NOMO-1 treated with dmso at 0.1 percent for 144 hours (cell line): ENCODE measurements at regions not wholly inside any gene's neighbourhood (a gene's known extent, or its start where the extent isn't known, plus 50 kb on each side); places are given as distances from the start of the nearest gene placed in this dataset.

Experiments used
- DNase-seq: peaks from one replicate; lab custom pipeline; 2025; ENCODE audit not compliant: unreplicated experiment; lab: John Stamatoyannopoulos, UW

GRCh38 chr6:44531442-44532015 is 144.0 kb downstream of the CDC5L start:
- no peak for DNase-seq

GRCh38 chr6:44533421-44533820 is 145.9 kb downstream of the CDC5L start:
- no peak for DNase-seq

GRCh38 chr6:44534291-44534690 is 146.8 kb downstream of the CDC5L start:
- no peak for DNase-seq

GRCh38 chr6:44535446-44535845 is 147.9 kb downstream of the CDC5L start:
- no peak for DNase-seq

- DNase-seq: no peak
These were observed 148.5 kb downstream of the CDC5L start for GRCh38 chr6:44535967-44536366.

- DNase-seq: no peak
These were observed 150.0 kb downstream of the CDC5L start for GRCh38 chr6:44537306-44538049.

GRCh38 chr6:44538131-44538806 is 150.8 kb downstream of the CDC5L start:
- no peak for DNase-seq

GRCh38 chr6:44538807-44539201 is 151.3 kb downstream of the CDC5L start:
- DNase-seq: no peak

GRCh38 chr6:44539701-44540355 is 152.3 kb downstream of the CDC5L start:
- DNase-seq: no peak

- no peak for DNase-seq
These were observed 153.4 kb downstream of the CDC5L start for GRCh38 chr6:44540881-44541280.

- DNase-seq: no peak
These were observed 155.1 kb downstream of the CDC5L start for GRCh38 chr6:44542401-44543116.

- no peak for DNase-seq
These were observed 156.2 kb downstream of the CDC5L start for GRCh38 chr6:44543664-44544063.

- no peak for DNase-seq
These were observed 157.7 kb downstream of the CDC5L start for GRCh38 chr6:44545224-44545623.

GRCh38 chr6:44548319-44548718 is 160.8 kb downstream of the CDC5L start:
- DNase-seq: no peak

GRCh38 chr6:44549516-44549915 is 162.0 kb downstream of the CDC5L start:
- DNase-seq: no peak

- no peak for DNase-seq
These were observed 166.7 kb downstream of the CDC5L start for GRCh38 chr6:44554194-44554593.

- no peak for DNase-seq
These were observed 167.4 kb downstream of the CDC5L start for GRCh38 chr6:44554861-44555260.

- DNase-seq: no peak
These were observed 168.5 kb downstream of the CDC5L start for GRCh38 chr6:44556046-44556445.

- no peak for DNase-seq
These were observed 170.7 kb downstream of the CDC5L start for GRCh38 chr6:44558024-44558831.

- DNase-seq: no peak
These were observed 171.3 kb downstream of the CDC5L start for GRCh38 chr6:44558832-44559251.
